ENCODE measurements at regions not wholly inside any gene's neighbourhood (a gene's known extent, or its start where the extent isn't known, plus 50 kb on each side); places are given as distances from the start of the nearest gene placed in this dataset.

GRCh38 chr20:58054780-58055373 lies 173.6 kb downstream of the ANKRD60 start:
- H3K4me1 ChIP-seq (ENCODE audit: insufficient read depth, low read length): peaks cover 3% of the 10 kb centered on the region; the same call in 1 of the 2 replicates
- H3K9ac ChIP-seq (ENCODE audit: low read depth, low read length): no peak overlapping the region
- H3K36me3 ChIP-seq (ENCODE audit: insufficient read depth, low read depth, low read length): no peaks in the 10 kb centered on the region
- H3K27ac ChIP-seq (ENCODE audit: low read length): no peak overlapping the region
- no peaks in the 10 kb centered on the region for H3K27me3 ChIP-seq (ENCODE audit: insufficient read depth, low read length)
- peaks cover 7% of the 10 kb centered on the region for H3K9me3 ChIP-seq (ENCODE audit: insufficient read depth, low read depth, low read length)
- H3K4me3 ChIP-seq (ENCODE audit: low read length): no peak overlapping the region

- H3K9me3 ChIP-seq (ENCODE audit: insufficient read depth, low read depth, low read length): peaks cover 7% of the 10 kb centered on the region
- H3K4me1 ChIP-seq (ENCODE audit: insufficient read depth, low read length): peaks cover 3% of the 10 kb centered on the region; the same call in 1 of the 2 replicates
- no peak overlapping the region for H3K4me3 ChIP-seq (ENCODE audit: low read length)
- H3K36me3 ChIP-seq (ENCODE audit: insufficient read depth, low read depth, low read length): no peaks in the 10 kb centered on the region
- no peak overlapping the region for H3K9ac ChIP-seq (ENCODE audit: low read depth, low read length)
- no peaks in the 10 kb centered on the region for H3K27me3 ChIP-seq (ENCODE audit: insufficient read depth, low read length)
- no peak overlapping the region for H3K27ac ChIP-seq (ENCODE audit: low read length)
Observed at GRCh38 chr20:58054082-58054779, 174.2 kb downstream of the ANKRD60 start.

GRCh38 chr20:58053391-58054055 lies 174.9 kb downstream of the ANKRD60 start:
- Histone ChIP-seq H3K27me3 (ENCODE audit: insufficient read depth, low read length) (no peaks in the 10 kb centered on the region), H3K4me1 (ENCODE audit: insufficient read depth, low read length) (peaks cover under 1% of the 10 kb centered on the region; the same call in 1 of the 2 replicates), H3K27ac (ENCODE audit: low read length) (no peak overlapping the region), H3K9ac (ENCODE audit: low read depth, low read length) (no peak overlapping the region), H3K9me3 (ENCODE audit: insufficient read depth, low read depth, low read length) (peaks cover 7% of the 10 kb centered on the region), H3K36me3 (ENCODE audit: insufficient read depth, low read depth, low read length) (no peaks in the 10 kb centered on the region), H3K4me3 (ENCODE audit: low read length) (no peak overlapping the region)

- Histone ChIP-seq H3K4me1 (ENCODE audit: insufficient read depth, low read length) (peaks cover 6% of the 10 kb centered on the region; the same call in 1 of the 2 replicates), H3K4me3 (ENCODE audit: low read length) (no peak overlapping the region), H3K27ac (ENCODE audit: low read length) (no peak overlapping the region), H3K36me3 (ENCODE audit: insufficient read depth, low read depth, low read length) (no peaks in the 10 kb centered on the region), H3K27me3 (ENCODE audit: insufficient read depth, low read length) (no peaks in the 10 kb centered on the region), H3K9ac (ENCODE audit: low read depth, low read length) (no peak overlapping the region), H3K9me3 (ENCODE audit: insufficient read depth, low read depth, low read length) (peaks cover 7% of the 10 kb centered on the region)
Observed at GRCh38 chr20:58051367-58051766, 177.1 kb downstream of the ANKRD60 start.

- Histone ChIP-seq H3K27ac (ENCODE audit: low read length) (no peak overlapping the region), H3K4me3 (ENCODE audit: low read length) (no peak overlapping the region), H3K9me3 (ENCODE audit: insufficient read depth, low read depth, low read length) (peaks cover 7% of the 10 kb centered on the region), H3K27me3 (ENCODE audit: insufficient read depth, low read length) (no peaks in the 10 kb centered on the region), H3K4me1 (ENCODE audit: insufficient read depth, low read length) (peaks cover 11% of the 10 kb centered on the region; the same call in 1 of the 2 replicates), H3K9ac (ENCODE audit: low read depth, low read length) (no peak overlapping the region), H3K36me3 (ENCODE audit: insufficient read depth, low read depth, low read length) (no peaks in the 10 kb centered on the region)
Observed at GRCh38 chr20:58048096-58048702, 180.3 kb downstream of the ANKRD60 start.

GRCh38 chr20:58046311-58046710 lies 182.1 kb downstream of the ANKRD60 start:
- no peak overlapping the region for H3K9ac ChIP-seq (ENCODE audit: low read depth, low read length)
- H3K36me3 ChIP-seq (ENCODE audit: insufficient read depth, low read depth, low read length): no peaks in the 10 kb centered on the region
- peaks cover 11% of the 10 kb centered on the region; the same call in 1 of the 2 replicates for H3K4me1 ChIP-seq (ENCODE audit: insufficient read depth, low read length)
- no peaks in the 10 kb centered on the region for H3K27me3 ChIP-seq (ENCODE audit: insufficient read depth, low read length)
- no peak overlapping the region for H3K27ac ChIP-seq (ENCODE audit: low read length)
- H3K9me3 ChIP-seq (ENCODE audit: insufficient read depth, low read depth, low read length): peaks cover under 1% of the 10 kb centered on the region; the same call in 1 of the 2 replicates
- H3K4me3 ChIP-seq (ENCODE audit: low read length): no peak overlapping the region

- Histone ChIP-seq H3K9me3 (ENCODE audit: insufficient read depth, low read depth, low read length) (no peaks in the 10 kb centered on the region), H3K4me1 (ENCODE audit: insufficient read depth, low read length) (peaks cover 11% of the 10 kb centered on the region; the same call in 1 of the 2 replicates), H3K27ac (ENCODE audit: low read length) (no peak overlapping the region), H3K9ac (ENCODE audit: low read depth, low read length) (no peak overlapping the region), H3K27me3 (ENCODE audit: insufficient read depth, low read length) (no peaks in the 10 kb centered on the region), H3K4me3 (ENCODE audit: low read length) (no peak overlapping the region), H3K36me3 (ENCODE audit: insufficient read depth, low read depth, low read length) (no peaks in the 10 kb centered on the region)
Observed at GRCh38 chr20:58045579-58045978, 182.9 kb downstream of the ANKRD60 start.

- H3K9ac ChIP-seq (ENCODE audit: low read depth, low read length): no peak overlapping the region
- H3K27ac ChIP-seq (ENCODE audit: low read length): no peak overlapping the region
- H3K9me3 ChIP-seq (ENCODE audit: insufficient read depth, low read depth, low read length): no peaks in the 10 kb centered on the region
- H3K27me3 ChIP-seq (ENCODE audit: insufficient read depth, low read length): no peaks in the 10 kb centered on the region
- H3K36me3 ChIP-seq (ENCODE audit: insufficient read depth, low read depth, low read length): no peaks in the 10 kb centered on the region
- H3K4me1 ChIP-seq (ENCODE audit: insufficient read depth, low read length): peaks cover 11% of the 10 kb centered on the region; the same call in 1 of the 2 replicates
- no peak overlapping the region for H3K4me3 ChIP-seq (ENCODE audit: low read length)
Observed at GRCh38 chr20:58044931-58045555, 183.4 kb downstream of the ANKRD60 start.

- H3K4me3 ChIP-seq (ENCODE audit: low read length): no peak overlapping the region
- H3K27ac ChIP-seq (ENCODE audit: low read length): no peak overlapping the region
- no peaks in the 10 kb centered on the region for H3K27me3 ChIP-seq (ENCODE audit: insufficient read depth, low read length)
- no peaks in the 10 kb centered on the region for H3K36me3 ChIP-seq (ENCODE audit: insufficient read depth, low read depth, low read length)
- H3K9ac ChIP-seq (ENCODE audit: low read depth, low read length): no peak overlapping the region
- H3K9me3 ChIP-seq (ENCODE audit: insufficient read depth, low read depth, low read length): no peaks in the 10 kb centered on the region
- peaks cover 11% of the 10 kb centered on the region; the same call in 1 of the 2 replicates for H3K4me1 ChIP-seq (ENCODE audit: insufficient read depth, low read length)
Observed at GRCh38 chr20:58044286-58044685, 184.2 kb downstream of the ANKRD60 start.

GRCh38 chr20:58043236-58044140 lies 185.0 kb downstream of the ANKRD60 start:
- Histone ChIP-seq H3K27me3 (ENCODE audit: insufficient read depth, low read length) (no peaks in the 10 kb centered on the region), H3K9me3 (ENCODE audit: insufficient read depth, low read depth, low read length) (no peaks in the 10 kb centered on the region), H3K4me1 (ENCODE audit: insufficient read depth, low read length) (peaks cover 11% of the 10 kb centered on the region; the same call in 1 of the 2 replicates), H3K36me3 (ENCODE audit: insufficient read depth, low read depth, low read length) (no peaks in the 10 kb centered on the region), H3K9ac (ENCODE audit: low read depth, low read length) (no peak overlapping the region), H3K4me3 (ENCODE audit: low read length) (no peak overlapping the region), H3K27ac (ENCODE audit: low read length) (no peak overlapping the region)

Data from iPS-20b (cell line).